H1 (cell line): ENCODE measurements at regions not wholly inside any gene's neighbourhood (a gene's known extent, or its start where the extent isn't known, plus 50 kb on each side); places are given as distances from the start of the nearest gene placed in this dataset.

Experiments
- CTCF ChIA-PET: fragments of 300-600 bp; sonication (Branson Sonifier 250); formaldehyde crosslinking; loops from one replicate; lab custom pipeline; 2021; ENCODE audit not compliant: partially characterized antibody; lab: Charles Lee
- POLR2A ChIA-PET: fragments of 300-600 bp; sonication (Branson Sonifier 250); formaldehyde crosslinking; loops from one replicate; lab custom pipeline; 2021; ENCODE audit warnings: inconsistent platforms; ENCODE audit not compliant: partially characterized antibody; lab: Charles Lee
- DNase-seq, 2 experiments: peaks; one replicate each; pipeline versions ENCODE4 v3.0.0 to v3.0.0-alpha.2; 2010 to 2022; ENCODE audit warnings: low spot score in 2 of 2, low read depth in 1 of 2, mixed read lengths in 1 of 2
- FAIRE-seq: peaks from 2 replicates; lab custom pipeline; 2011; peaks lifted over from hg19 to GRCh38; lab: Jason Lieb, UNC
- H2AFZ ChIP-seq: 2 replicates; pipeline ENCODE4 v1.8.1; 2012; ENCODE audit warnings: low read length, inconsistent platforms
- H2AK5ac ChIP-seq: 2 replicates; pipeline ENCODE4 v1.6.1; 2013; ENCODE audit warnings: low read depth, low read length
- H2BK120ac ChIP-seq: replicated peaks from 2 replicates; pipeline ENCODE3; 2013; ENCODE audit warnings: low read depth, low read length, inconsistent platforms
- H2BK12ac ChIP-seq: 2 replicates; pipeline ENCODE4 v1.6.1; 2013; ENCODE audit warnings: low read depth, low read length
- H2BK15ac ChIP-seq: 2 replicates; pipeline ENCODE4 v1.6.1; 2013; ENCODE audit warnings: low read length
- H2BK20ac ChIP-seq: 2 replicates; pipeline ENCODE4 v1.6.1; 2013; ENCODE audit warnings: low read length
- H2BK5ac ChIP-seq: 2 replicates; pipeline ENCODE4 v1.6.1; 2013; ENCODE audit warnings: low read depth, low read length
- H3K14ac ChIP-seq: 2 replicates; pipeline ENCODE4 v1.6.1; 2013; ENCODE audit warnings: inconsistent platforms; ENCODE audit not compliant: insufficient read length
- H3K18ac ChIP-seq: 2 replicates; pipeline ENCODE4 v1.6.1; 2013; ENCODE audit warnings: low read length; ENCODE audit errors: extremely low read depth
- H3K23ac ChIP-seq: 2 replicates; pipeline ENCODE4 v1.6.1; 2013; ENCODE audit warnings: inconsistent platforms; ENCODE audit not compliant: insufficient read length
- H3K23me2 ChIP-seq: 2 replicates; pipeline ENCODE4 v1.6.1; 2013; ENCODE audit warnings: low read depth, low read length
- H3K27ac ChIP-seq: 2 replicates; pipeline ENCODE4 v1.6.1; 2011; ENCODE audit warnings: low read depth, low read length, inconsistent platforms
- H3K27me3 ChIP-seq, 4 experiments: replicated peaks in 1 of 4; 1 replicate in 1 of 4; 2 replicates in 3 of 4; pipeline versions ENCODE4 v1.6.1 to v1.8.1; 2011 to 2013; ENCODE audit warnings: low read length in 3 of 4, mild to moderate bottlenecking in 3 of 4, inconsistent platforms in 2 of 4, mixed read lengths in 2 of 4, moderate library complexity in 1 of 4; ENCODE audit not compliant: control insufficient read depth in 3 of 4, insufficient read depth in 3 of 4; ENCODE audit errors: extremely low read depth in 1 of 4
- H3K36me3 ChIP-seq, 4 experiments: 2 replicates each; pipeline versions ENCODE4 v1.6.1 to v1.8.1; 2011 to 2013; ENCODE audit warnings: mild to moderate bottlenecking in 4 of 4, low read length in 3 of 4, moderate library complexity in 2 of 4, control low read depth in 1 of 4, inconsistent platforms in 1 of 4; ENCODE audit not compliant: insufficient read depth in 4 of 4, control insufficient read depth in 2 of 4
- H3K4ac ChIP-seq: replicated peaks from 2 replicates; pipeline ENCODE3; 2013; ENCODE audit warnings: low read length, low read depth, mixed read lengths, inconsistent platforms; ENCODE audit not compliant: insufficient read length
- H3K4me1 ChIP-seq, 4 experiments: replicated peaks in 1 of 4; 1 replicate in 1 of 4; 2 replicates in 3 of 4; pipeline versions ENCODE4 v1.6.1 to v1.8.1; 2011 to 2013; ENCODE audit warnings: low read length in 3 of 4, inconsistent platforms in 2 of 4, mixed read lengths in 1 of 4; ENCODE audit not compliant: insufficient read depth in 4 of 4, control insufficient read depth in 3 of 4
- H3K4me2 ChIP-seq, 2 experiments: 2 replicates each; pipeline versions ENCODE4 v1.6.1 to v1.8.1; 2011 to 2013; ENCODE audit warnings: low read depth in 2 of 2, low read length in 2 of 2, control low read depth in 1 of 2, inconsistent platforms in 1 of 2, mild to moderate bottlenecking in 1 of 2; ENCODE audit not compliant: insufficient read depth in 1 of 2
- H3K4me3 ChIP-seq, 4 experiments: fragments of 200-600, 300-600 bp in 1 of 4; sonication (generic), shearing (Covaris generic), sonication (Bioruptor Twin) in 1 of 4; 2 replicates each; pipeline versions ENCODE4 v1.5.1 to v1.8.1; 2011 to 2016; ENCODE audit warnings: low read length in 4 of 4, low read depth in 3 of 4, control low read depth in 2 of 4, inconsistent platforms in 2 of 4, mild to moderate bottlenecking in 2 of 4, mixed read lengths in 1 of 4, moderate library complexity in 1 of 4; ENCODE audit not compliant: insufficient read depth in 2 of 4; ENCODE audit errors: extremely low read depth in 1 of 4
- H3K56ac ChIP-seq: replicated peaks from 2 replicates; pipeline ENCODE3; 2013; ENCODE audit warnings: low read depth, mild to moderate bottlenecking, mixed read lengths, low read length, inconsistent platforms; ENCODE audit not compliant: insufficient read length
- H3K79me1 ChIP-seq: 2 replicates; pipeline ENCODE4 v1.6.1; 2013; ENCODE audit warnings: low read depth, low read length, control low read depth
- H3K79me2 ChIP-seq, 2 experiments: 2 replicates each; pipeline versions ENCODE4 v1.6.1 to v1.8.1; 2012 to 2013; ENCODE audit warnings: low read length in 2 of 2, mild to moderate bottlenecking in 2 of 2, inconsistent platforms in 1 of 2; ENCODE audit not compliant: insufficient read depth in 2 of 2, control insufficient read depth in 1 of 2
- H3K9ac ChIP-seq, 4 experiments: replicated peaks in 1 of 4; 1 replicate in 1 of 4; 2 replicates in 3 of 4; pipeline versions ENCODE4 v1.6.1 to v1.8.1; 2011 to 2013; ENCODE audit warnings: low read depth in 3 of 4, low read length in 3 of 4, control low read depth in 2 of 4, mild to moderate bottlenecking in 2 of 4, moderate library complexity in 2 of 4, inconsistent platforms in 1 of 4; ENCODE audit errors: extremely low read depth in 1 of 4
- H3K9me3 ChIP-seq, 2 experiments: 2 replicates each; pipeline versions ENCODE4 v1.6.1 to v1.8.1; 2012 to 2013; ENCODE audit warnings: mild to moderate bottlenecking in 2 of 2, moderate library complexity in 2 of 2, control low read depth in 1 of 2, inconsistent platforms in 1 of 2, low read depth in 1 of 2, low read length in 1 of 2, mixed read lengths in 1 of 2; ENCODE audit not compliant: insufficient read depth in 2 of 2
- H4K20me1 ChIP-seq, 2 experiments: replicated peaks in 1 of 2; 2 replicates each; pipeline versions ENCODE3 to v1.8.1; 2011 to 2013; ENCODE audit warnings: inconsistent platforms in 2 of 2, low read length in 2 of 2, mild to moderate bottlenecking in 1 of 2; ENCODE audit not compliant: insufficient read depth in 2 of 2, control insufficient read depth in 1 of 2
- H4K5ac ChIP-seq: 2 replicates; pipeline ENCODE4 v1.6.1; 2013; ENCODE audit warnings: low read length, low read depth, mixed read lengths, inconsistent platforms; ENCODE audit not compliant: insufficient read length
- H4K8ac ChIP-seq: 2 replicates; pipeline ENCODE4 v1.8.0; 2013; ENCODE audit warnings: mild to moderate bottlenecking, moderate library complexity, low read length, inconsistent platforms; ENCODE audit not compliant: insufficient read depth; ENCODE audit errors: extremely low read depth
- H4K91ac ChIP-seq: replicated peaks from 2 replicates; pipeline ENCODE3; 2013; ENCODE audit warnings: low read length, mixed read lengths, inconsistent platforms; ENCODE audit not compliant: insufficient read length
- ASH2L ChIP-seq: fragments of 200-600, 300-600 bp; sonication (generic); IDR thresholded peaks from one replicate; pipeline ENCODE4 v1.7.1; 2017; ENCODE audit warnings: low read length
- CREB1 ChIP-seq: IDR thresholded peaks from 2 replicates; pipeline ENCODE4 v1.6.1; 2012; ENCODE audit warnings: inconsistent platforms
- EGR1 ChIP-seq: IDR thresholded peaks from 2 replicates; pipeline ENCODE4 v1.6.1; 2011; ENCODE audit warnings: low read depth, low read length, borderline replicate concordance
- GABPA ChIP-seq: IDR thresholded peaks from 2 replicates; pipeline ENCODE4 v1.6.1; 2011; ENCODE audit warnings: mild to moderate bottlenecking, low read length, moderate library complexity, borderline replicate concordance; ENCODE audit not compliant: insufficient read depth
- NRF1 ChIP-seq: IDR thresholded peaks from 2 replicates; pipeline ENCODE4 v1.6.1; 2011; ENCODE audit warnings: mild to moderate bottlenecking, low read depth, low read length, improper control_type of control experiment
- RFX5 ChIP-seq: IDR thresholded peaks from 2 replicates; pipeline ENCODE4 v1.6.1; 2011; ENCODE audit warnings: low read depth, low read length, improper control_type of control experiment, borderline replicate concordance
- SIN3A ChIP-seq, 2 experiments: IDR thresholded peaks in 1 of 2; conservative IDR thresholded peaks in 1 of 2; 2 replicates each; pipeline ENCODE4 v1.6.1; 2011 to 2012; ENCODE audit warnings: low read length in 2 of 2, improper control_type of control experiment in 1 of 2, low read depth in 1 of 2, mild to moderate bottlenecking in 1 of 2
- SIRT6 ChIP-seq: IDR thresholded peaks from one replicate; pipeline ENCODE4 v1.7.1; 2012; ENCODE audit warnings: low read length, inconsistent platforms
- TAF1 ChIP-seq: IDR thresholded peaks from 2 replicates; pipeline ENCODE4 v1.6.1; 2011; ENCODE audit warnings: mild to moderate bottlenecking, low read depth, low read length
- TEAD4 ChIP-seq: IDR thresholded peaks from 2 replicates; pipeline ENCODE4 v1.6.1; 2012; ENCODE audit warnings: low read depth, low read length, inconsistent platforms, mixed read lengths
- ZNF274 ChIP-seq: IDR thresholded peaks from 2 replicates; pipeline ENCODE4 v1.7.0; 2012; ENCODE audit warnings: low read length, borderline replicate concordance; ENCODE audit errors: extremely low read depth
- TF ChIP-seq, protein P1 (sequence below): IDR thresholded peaks from 2 replicates; pipeline ENCODE4 v1.6.1; 2011; ENCODE audit warnings: low read depth, mild to moderate bottlenecking, low read length; ENCODE audit not compliant: insufficient read depth
- TF ChIP-seq, protein P2 (sequence below): IDR thresholded peaks from 2 replicates; pipeline ENCODE4 v1.6.1; 2012; ENCODE audit warnings: low read length, inconsistent platforms

DNA sequence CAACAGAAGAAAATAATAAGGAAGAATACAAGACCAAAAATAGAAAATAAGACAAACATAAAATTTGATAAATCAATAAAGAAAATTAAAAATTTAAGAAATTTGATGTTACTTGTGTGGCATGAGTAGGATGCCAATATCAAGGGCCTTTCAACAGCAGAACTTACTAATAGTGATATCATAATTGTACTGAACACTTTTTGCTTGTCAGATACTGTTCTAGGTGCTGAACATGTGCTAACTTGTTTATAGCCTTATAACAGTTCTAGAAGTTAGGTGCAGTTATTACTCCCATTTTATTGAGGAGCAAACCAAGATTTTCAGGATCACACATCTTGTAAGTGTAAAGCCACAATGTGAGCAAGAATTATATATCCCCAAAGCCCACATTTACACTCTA, 546.0 kb upstream of the EPHA5 start:
- no peak overlapping the region for H4K91ac ChIP-seq
- FAIRE-seq = no peak
- POLR2A ChIA-PET = no interaction called here
- CTCF ChIA-PET = interaction anchor here (0.7 to 1.0 kb wide), 2 partner anchors 8 to 20 kb away, joined by 3 read pairs; no protein-coding TSS in a partner anchor
- no peaks in the 10 kb centered on the region for H3K79me2 ChIP-seq
- no peak overlapping the region for H3K18ac ChIP-seq
- H2BK5ac ChIP-seq = no peak overlapping the region
- no peaks in the 10 kb centered on the region for H3K9me3 ChIP-seq
- H3K9ac ChIP-seq = no peak overlapping the region
- no peak overlapping the region for H3K14ac ChIP-seq
- H3K4me3 ChIP-seq = no peak overlapping the region
- H3K36me3 ChIP-seq = no peaks in the 10 kb centered on the region; a peak in 2 of 8 replicates
- no peak overlapping the region for H3K4ac ChIP-seq
- H2BK20ac ChIP-seq = no peak overlapping the region
- no peak overlapping the region for H2BK120ac ChIP-seq
- no peaks in the 10 kb centered on the region for H3K27me3 ChIP-seq
- H2BK15ac ChIP-seq = no peak overlapping the region
- no peak overlapping the region for H4K8ac ChIP-seq
- no peak overlapping the region for H3K23ac ChIP-seq
- no peak overlapping the region for H2AK5ac ChIP-seq
- no peaks in the 10 kb centered on the region for H3K4me1 ChIP-seq
- no peak overlapping the region for H3K56ac ChIP-seq
- H3K79me1 ChIP-seq = no peaks in the 10 kb centered on the region
- no peak overlapping the region for H2BK12ac ChIP-seq
- no peak overlapping the region for H3K4me2 ChIP-seq
- no peak overlapping the region for H2AFZ ChIP-seq
- TF ChIP-seq SIN3A (conservative IDR thresholded peaks at IDR 0.05 in 1 of 2, IDR thresholded peaks at IDR 0.05 in 1 of 2; ENCODE audit: low read depth in 1 of 2, low read length in 2 of 2) (no peak), CREB1 (no peak), ASH2L (no peak), NRF1 (no peak), SIRT6 (no peak), RFX5 (no peak), GABPA (no peak), ZNF274 (no peak), TAF1 (no peak), TEAD4 (no peak), EGR1 (no peak)
- TF ChIP-seq, protein P1, sequence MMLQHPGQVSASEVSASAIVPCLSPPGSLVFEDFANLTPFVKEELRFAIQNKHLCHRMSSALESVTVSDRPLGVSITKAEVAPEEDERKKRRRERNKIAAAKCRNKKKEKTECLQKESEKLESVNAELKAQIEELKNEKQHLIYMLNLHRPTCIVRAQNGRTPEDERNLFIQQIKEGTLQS = no peak
- TF ChIP-seq, protein P2, sequence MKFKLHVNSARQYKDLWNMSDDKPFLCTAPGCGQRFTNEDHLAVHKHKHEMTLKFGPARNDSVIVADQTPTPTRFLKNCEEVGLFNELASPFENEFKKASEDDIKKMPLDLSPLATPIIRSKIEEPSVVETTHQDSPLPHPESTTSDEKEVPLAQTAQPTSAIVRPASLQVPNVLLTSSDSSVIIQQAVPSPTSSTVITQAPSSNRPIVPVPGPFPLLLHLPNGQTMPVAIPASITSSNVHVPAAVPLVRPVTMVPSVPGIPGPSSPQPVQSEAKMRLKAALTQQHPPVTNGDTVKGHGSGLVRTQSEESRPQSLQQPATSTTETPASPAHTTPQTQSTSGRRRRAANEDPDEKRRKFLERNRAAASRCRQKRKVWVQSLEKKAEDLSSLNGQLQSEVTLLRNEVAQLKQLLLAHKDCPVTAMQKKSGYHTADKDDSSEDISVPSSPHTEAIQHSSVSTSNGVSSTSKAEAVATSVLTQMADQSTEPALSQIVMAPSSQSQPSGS = no peak
- TF ChIP-seq, all 59 proteins: peak for 0
- no peak for DNase-seq
- Histone ChIP-seq H3K27ac (no peak overlapping the region), H3K23me2 (no peaks in the 10 kb centered on the region), H4K20me1 (no peaks in the 10 kb centered on the region), H4K5ac (no peak overlapping the region)
